Calu3 (cell line): ENCODE measurements at regions not wholly inside any gene's neighbourhood (a gene's known extent, or its start where the extent isn't known, plus 50 kb on each side); places are given as distances from the start of the nearest gene placed in this dataset.

ENCODE experiments used
- BruUV-seq: library from RNA; stranded (reverse); fragments of 400-500 nt; replicated peaks from 2 replicates; lab custom pipeline; 2021; lab: Mats Ljungman, UMichigan
- CTCF ChIA-PET: fragments of 300-600 bp; sonication (Branson Sonifier 250); formaldehyde crosslinking; loops from one replicate; lab custom pipeline; 2022; ENCODE audit warnings: antibody characterized with exemption; lab: Charles Lee
- DNase-seq: peaks from one replicate; pipeline ENCODE4 v3.0.0; 2022
- H3K27ac Mint-ChIP-seq: one replicate; pipeline ENCODE4 v1.8.0; 2022; ENCODE audit warnings: mixed read lengths; ENCODE audit not compliant: unreplicated experiment
- H3K27me3 Mint-ChIP-seq: one replicate; pipeline ENCODE4 v1.8.0; 2022; ENCODE audit warnings: mixed read lengths; ENCODE audit not compliant: unreplicated experiment
- H3K36me3 Mint-ChIP-seq: one replicate; pipeline ENCODE4 v1.8.0; 2022; ENCODE audit warnings: mild to moderate bottlenecking, moderate library complexity, mixed read lengths; ENCODE audit not compliant: insufficient read depth, unreplicated experiment
- H3K4me1 Mint-ChIP-seq: one replicate; pipeline ENCODE4 v1.8.0; 2022; ENCODE audit warnings: mild to moderate bottlenecking, low read depth, mixed read lengths; ENCODE audit not compliant: unreplicated experiment
- H3K4me3 Mint-ChIP-seq: one replicate; pipeline ENCODE4 v1.8.0; 2022; ENCODE audit warnings: mild to moderate bottlenecking, low read depth, moderate library complexity, mixed read lengths; ENCODE audit not compliant: unreplicated experiment
- H3K9me3 Mint-ChIP-seq: one replicate; pipeline ENCODE4 v1.8.0; 2022; ENCODE audit warnings: low read depth, mixed read lengths; ENCODE audit not compliant: unreplicated experiment
- CTCF ChIP-seq: fragments of 200-600 bp; IDR thresholded peaks from one replicate; pipeline ENCODE4 v1.8.0; 2022; ENCODE audit warnings: antibody characterized with exemption; ENCODE audit not compliant: unreplicated experiment
- intact Hi-C: fragments of 100-400 bp; cut with micrococcal nuclease; formaldehyde crosslinking; loops from one replicate; pipeline ENCODE4 v1.10.0; 2022; ENCODE audit not compliant: unreplicated experiment

- Mint-ChIP-seq H3K27ac (no peak overlapping the region), H3K27me3 (peaks cover 5% of the 10 kb centered on the region), H3K4me1 (no peaks in the 10 kb centered on the region), H3K9me3 (no peaks in the 10 kb centered on the region), H3K36me3 (no peaks in the 10 kb centered on the region), H3K4me3 (no peak overlapping the region)
- CTCF ChIA-PET: no interaction called here
- intact Hi-C loops: no loop called here
- no peak for DNase-seq
- no peak for TF ChIP-seq CTCF
- BruUV-seq: no TSS peak
Observed at GRCh38 chr3:65200310-65200970, 512.6 kb upstream of the ADAMTS9 start.

DNA sequence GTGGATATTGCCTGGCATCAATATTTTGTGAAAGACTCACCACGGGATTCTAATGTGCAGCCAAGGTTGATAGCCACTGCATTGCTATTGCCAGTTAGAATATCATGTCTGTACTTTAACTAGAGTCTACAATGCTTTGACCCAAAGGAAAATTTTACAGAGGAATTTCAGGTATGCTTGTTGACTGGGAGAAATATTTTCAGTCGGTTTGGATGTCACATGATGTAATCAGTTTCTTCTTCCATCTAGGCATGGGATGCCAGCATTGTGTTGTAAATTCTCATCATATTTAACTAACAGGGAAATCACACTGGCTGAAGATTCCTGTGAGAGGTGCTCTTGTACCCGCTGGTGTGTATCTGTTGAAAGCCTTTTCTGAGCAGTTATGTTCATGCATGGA lies 508.9 kb upstream of the ADAMTS9 start:
- CTCF ChIA-PET: no interaction called here
- Mint-ChIP-seq H3K9me3 (no peaks in the 10 kb centered on the region), H3K4me3 (no peak overlapping the region), H3K36me3 (no peaks in the 10 kb centered on the region), H3K27me3 (no peaks in the 10 kb centered on the region), H3K4me1 (no peaks in the 10 kb centered on the region), H3K27ac (no peak overlapping the region)
- BruUV-seq: no TSS peak
- intact Hi-C loops: no loop called here
- no peak for TF ChIP-seq CTCF
- DNase-seq: no peak

- Mint-ChIP-seq H3K27ac (no peak overlapping the region), H3K9me3 (no peaks in the 10 kb centered on the region), H3K4me1 (no peaks in the 10 kb centered on the region), H3K27me3 (peaks cover 10% of the 10 kb centered on the region), H3K4me3 (no peak overlapping the region), H3K36me3 (no peaks in the 10 kb centered on the region)
- CTCF ChIA-PET: interaction anchor here (0.6 kb wide), 1 partner anchor 338 kb away, joined by 3 read pairs; no protein-coding TSS in a partner anchor
- TF ChIP-seq CTCF: no peak
- no TSS peak for BruUV-seq
- no peak for DNase-seq
- intact Hi-C loops: no loop called here
Observed at GRCh38 chr3:65195211-65196006, 507.6 kb upstream of the ADAMTS9 start.

- no peak overlapping the region for H3K27ac Mint-ChIP-seq
- no peak for DNase-seq
- intact Hi-C loops: no loop called here
- peaks cover 16% of the 10 kb centered on the region for H3K27me3 Mint-ChIP-seq
- no peak overlapping the region for H3K4me3 Mint-ChIP-seq
- no peaks in the 10 kb centered on the region for H3K36me3 Mint-ChIP-seq
- BruUV-seq: no TSS peak
- CTCF ChIA-PET: interaction anchor here (0.6 kb wide), 1 partner anchor 499 kb away, joined by 5 read pairs; no protein-coding TSS in a partner anchor
- no peak for TF ChIP-seq CTCF
- no peaks in the 10 kb centered on the region for H3K9me3 Mint-ChIP-seq
- no peaks in the 10 kb centered on the region for H3K4me1 Mint-ChIP-seq
Observed at GRCh38 chr3:65194744-65195143, 506.9 kb upstream of the ADAMTS9 start.
